SK-N-DZ (cell line): ENCODE measurements at regions not wholly inside any gene's neighbourhood (a gene's known extent, or its start where the extent isn't known, plus 50 kb on each side); places are given as distances from the start of the nearest gene placed in this dataset.
A peak's percentile ranks its signal among the peaks of the same experiment; 100 is the strongest.
"Not testable (repeated sequence)": the region's sequence is repeated elsewhere in the genome, so short reads cannot be mapped to it uniquely, and the experiment has no call there.

Source experiments
- DNase-seq: peaks from one replicate; pipeline ENCODE4 v3.0.0-alpha.2; 2015; ENCODE audit warnings: low spot score

DNA sequence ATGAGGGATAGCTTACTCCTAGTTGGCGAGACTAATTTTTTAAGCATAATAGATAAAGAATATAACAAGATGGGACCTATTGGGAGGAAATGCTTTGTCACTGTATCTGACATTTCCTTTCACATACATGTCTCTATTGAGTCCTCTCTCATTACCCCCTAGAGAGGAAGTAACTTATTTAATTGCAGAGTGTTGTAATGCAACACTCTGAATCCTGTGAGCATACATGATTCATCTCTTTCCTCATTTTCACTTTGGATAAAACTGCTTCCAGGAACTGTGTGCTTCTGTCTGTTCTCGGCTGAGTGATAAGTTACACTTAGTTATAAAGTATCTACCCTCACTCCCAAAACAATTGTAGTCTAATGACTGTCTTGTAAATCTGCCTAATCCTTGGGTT, 266.1 kb upstream of the ANXA10 start:
- no peak for DNase-seq

DNA sequence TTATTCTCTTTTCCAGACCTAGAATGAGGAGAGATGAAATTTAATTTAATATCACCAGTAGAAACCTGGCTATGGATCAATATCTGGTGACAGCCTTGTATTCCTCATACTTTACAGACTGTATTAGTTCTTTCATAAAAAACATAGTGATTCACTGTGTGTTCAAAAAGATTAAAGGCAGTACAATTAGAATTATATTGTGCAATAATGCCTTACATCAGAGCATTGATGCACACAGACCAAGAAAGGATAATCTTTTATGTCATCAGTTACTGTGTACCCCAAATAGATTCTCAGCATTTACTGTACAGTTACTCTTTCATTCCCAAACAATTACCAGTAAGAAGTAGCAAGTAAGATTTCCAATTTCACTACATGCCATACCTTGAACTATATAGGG, 260.5 kb upstream of the ANXA10 start:
- no peak for DNase-seq

DNA sequence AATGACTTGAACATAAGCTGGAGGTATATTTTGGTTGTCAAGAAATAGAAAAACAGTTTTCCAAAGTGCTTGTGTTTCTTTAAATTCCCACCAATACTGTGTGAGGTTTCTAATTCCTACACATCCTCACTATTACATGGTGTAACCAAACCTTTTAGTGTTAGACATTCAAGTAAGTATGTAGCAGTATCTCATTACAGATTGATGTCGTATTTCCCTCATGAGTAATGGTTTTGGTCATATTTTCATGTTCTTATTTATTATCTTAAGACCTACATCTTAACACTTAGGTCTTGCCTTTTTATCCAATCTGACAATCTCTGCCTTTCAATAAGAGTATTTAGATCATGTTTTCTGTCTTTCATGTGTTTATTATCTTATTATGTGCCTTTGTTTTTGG, 253.7 kb upstream of the ANXA10 start:
- no peak for DNase-seq

DNA sequence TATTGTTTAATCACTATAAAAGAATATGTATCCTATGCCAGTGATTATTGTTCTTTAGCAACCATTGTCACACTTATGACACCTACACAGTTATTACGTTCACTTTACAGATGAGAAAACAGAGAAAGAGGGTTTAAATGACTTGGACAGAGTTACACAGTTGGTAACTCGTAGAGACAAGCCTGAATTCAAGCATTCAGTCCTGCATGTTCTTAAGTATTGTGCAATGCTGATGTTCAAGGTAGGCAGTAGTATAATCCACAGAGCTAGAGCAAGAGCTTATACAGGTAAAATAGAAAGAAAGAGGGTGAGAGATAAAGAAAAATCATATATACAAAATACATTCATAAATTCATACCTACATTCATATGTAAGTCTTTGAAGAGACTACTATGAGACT, 249.8 kb upstream of the ANXA10 start:
- no peak for DNase-seq

DNA sequence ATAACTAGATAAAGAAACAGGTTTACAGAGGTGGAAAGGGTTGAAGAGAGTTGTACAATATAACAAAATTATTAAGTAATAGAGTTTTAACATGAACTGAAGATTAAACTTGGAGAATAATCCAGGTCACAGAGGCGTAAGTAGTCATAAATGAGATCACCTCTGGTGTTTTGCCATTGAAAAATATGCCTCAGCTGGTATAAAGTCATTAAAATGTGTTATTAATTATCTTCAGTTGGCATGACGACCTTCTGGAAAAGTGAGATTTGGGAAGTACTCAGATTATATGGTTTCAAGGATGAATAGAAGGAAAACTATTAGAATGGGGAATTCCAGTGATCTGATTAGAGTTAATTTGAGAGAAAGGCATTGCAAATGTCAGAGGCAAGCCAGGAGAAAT, 237.5 kb upstream of the ANXA10 start:
- no peak for DNase-seq

DNA sequence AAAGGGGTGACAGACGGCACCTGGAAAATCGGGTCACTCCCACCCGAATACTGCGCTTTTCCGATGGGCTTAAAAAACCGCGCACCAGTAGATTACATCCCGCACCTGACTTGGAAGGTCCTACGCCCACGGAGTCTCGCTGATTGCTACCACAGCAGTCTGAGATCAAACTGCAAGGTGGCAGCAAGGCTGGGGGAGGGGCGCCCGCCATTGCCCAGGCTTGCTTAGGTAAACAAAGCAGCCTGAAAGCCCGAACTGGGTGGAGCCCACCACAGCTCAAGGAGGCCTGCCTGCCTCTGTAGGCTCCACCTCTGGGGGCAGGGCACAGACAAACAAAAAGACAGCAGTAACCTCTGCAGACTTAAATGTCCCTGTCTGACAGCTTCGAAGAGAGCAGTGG, 234.2 kb upstream of the ANXA10 start:
- not testable (repeated sequence) for DNase-seq

DNA sequence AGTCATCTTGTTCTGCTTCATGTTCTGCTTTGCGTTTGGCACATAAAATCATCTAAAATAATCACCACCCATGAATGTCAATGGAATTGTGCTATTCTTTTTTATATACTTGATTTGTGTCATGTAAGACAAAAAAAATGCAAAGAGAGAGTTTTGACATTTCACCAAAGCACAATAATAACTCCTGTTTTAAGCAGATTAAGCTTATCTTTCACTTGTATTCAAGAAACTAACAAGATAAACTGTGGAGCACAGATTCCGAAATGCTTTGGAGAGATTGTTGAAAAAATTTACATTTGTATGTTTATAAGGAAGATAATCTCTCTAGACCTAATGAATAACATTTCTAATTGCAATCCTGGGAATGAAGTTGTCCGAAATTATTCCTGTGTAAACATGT, 225.1 kb upstream of the ANXA10 start:
- DNase-seq, result no peak

DNA sequence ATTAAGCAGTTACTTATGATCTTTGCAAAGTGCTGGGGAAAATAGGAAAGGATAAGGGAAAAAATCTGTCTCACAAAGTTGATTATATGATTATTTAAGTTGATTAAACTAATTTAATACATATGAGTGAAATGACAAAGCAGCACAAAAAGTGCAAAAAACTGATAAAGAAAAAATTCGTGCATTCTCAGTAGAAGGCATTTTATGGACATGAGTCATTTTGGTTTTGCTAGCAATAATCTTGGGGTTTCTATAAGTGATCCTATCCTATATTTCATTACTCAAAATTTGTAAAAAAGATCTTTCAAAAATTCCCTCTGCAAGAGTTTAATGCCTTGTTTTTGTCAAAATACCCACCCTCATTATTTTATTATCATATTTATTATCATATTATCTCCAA, 224.2 kb upstream of the ANXA10 start:
- DNase-seq, result no peak

DNA sequence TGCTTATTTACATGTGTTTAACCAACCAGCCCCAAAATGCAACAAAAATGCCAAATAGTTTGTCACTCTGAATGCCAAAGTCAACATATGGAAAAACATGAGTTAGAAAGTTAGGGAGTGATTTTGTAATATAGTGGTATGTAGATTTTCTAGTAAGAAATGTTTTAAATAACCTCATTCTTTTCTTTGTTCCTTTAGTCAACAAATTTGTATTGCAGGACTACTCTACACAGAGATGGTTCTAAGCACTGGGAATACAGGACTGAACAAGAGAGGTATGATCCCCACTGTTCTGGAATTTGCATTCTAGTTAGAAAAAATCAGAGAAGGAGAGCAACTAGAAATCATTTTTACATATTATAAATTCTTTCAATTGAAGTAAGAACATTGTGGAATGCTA, 218.8 kb upstream of the ANXA10 start:
- no peak for DNase-seq

DNA sequence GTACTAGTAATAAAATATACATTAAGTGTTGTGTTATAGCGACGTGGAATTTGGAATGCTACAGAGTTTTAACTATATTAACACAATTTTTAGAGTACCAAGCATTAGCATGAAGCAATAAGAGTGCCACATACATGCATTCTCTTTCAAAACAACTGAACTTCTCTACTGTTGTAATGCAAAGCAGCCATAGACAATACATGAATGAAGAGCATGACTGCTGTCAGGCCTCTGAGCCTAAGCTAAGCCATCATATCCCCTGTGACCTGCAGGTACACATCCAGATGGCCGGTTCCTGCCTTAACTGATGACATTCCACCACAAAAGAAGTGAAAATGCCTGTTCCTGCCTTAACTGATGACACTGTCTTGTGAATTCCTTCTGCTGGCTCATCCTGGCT, 216.2 kb upstream of the ANXA10 start:
- DNase-seq, result not testable (repeated sequence)

DNA sequence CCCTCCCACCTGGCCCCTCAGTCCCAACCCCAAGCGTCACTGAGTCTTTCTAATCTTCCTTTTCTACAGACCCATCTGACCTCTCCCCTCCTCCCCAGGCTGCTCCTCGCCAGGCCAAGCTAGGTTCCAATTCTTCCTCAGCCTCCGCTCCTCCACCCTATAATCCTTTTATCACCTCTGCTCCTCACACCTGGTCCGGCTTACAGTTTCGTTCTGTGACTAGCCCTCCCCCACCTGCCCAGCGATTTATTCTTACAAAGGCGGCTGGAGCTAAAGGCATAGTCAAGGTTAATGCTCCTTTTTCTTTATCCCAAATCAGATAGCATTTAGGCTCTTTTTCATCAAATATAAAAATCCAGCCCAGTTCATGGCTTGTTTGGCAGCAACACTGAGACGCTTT, 214.5 kb upstream of the ANXA10 start:
- not testable (repeated sequence) for DNase-seq

DNA sequence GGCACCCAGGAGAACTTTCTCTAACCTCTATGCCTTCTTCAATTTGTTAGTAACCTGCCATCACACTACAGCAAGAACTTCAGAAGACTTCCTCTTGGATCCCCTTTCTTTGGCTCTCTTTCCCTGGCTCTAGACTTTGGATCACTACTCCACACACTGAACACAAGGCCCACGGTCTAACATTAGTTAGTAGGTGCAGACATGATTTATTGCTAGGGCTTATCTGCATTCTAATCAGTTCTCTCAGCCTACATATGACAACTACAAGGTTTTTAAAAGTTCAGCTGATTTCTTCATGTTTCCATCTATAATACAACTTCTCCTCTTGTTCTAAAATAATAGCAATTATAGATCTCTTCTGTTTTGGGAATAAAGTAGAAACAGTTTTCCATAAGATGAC, 209.1 kb upstream of the ANXA10 start:
- no peak for DNase-seq

DNA sequence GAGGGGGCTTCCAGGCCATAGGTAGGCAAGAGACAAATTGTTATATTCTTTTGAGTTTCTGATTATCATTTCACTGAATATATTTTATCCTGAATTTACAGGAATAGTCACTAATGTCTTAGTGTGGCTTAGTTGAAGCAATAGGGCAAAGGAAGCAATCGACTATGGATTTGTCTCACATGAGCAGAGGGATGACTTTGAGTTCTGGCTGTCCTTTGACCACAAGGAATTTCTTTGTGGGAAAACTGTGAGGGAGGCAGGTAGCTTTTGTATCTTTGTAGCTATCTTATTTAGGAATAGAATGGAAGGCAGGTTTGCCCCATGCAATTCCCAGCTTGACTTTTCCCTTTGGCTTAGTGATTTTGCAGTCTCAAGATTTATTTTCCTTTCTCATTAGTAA, 207.3 kb upstream of the ANXA10 start:
- DNase-seq, result no peak

DNA sequence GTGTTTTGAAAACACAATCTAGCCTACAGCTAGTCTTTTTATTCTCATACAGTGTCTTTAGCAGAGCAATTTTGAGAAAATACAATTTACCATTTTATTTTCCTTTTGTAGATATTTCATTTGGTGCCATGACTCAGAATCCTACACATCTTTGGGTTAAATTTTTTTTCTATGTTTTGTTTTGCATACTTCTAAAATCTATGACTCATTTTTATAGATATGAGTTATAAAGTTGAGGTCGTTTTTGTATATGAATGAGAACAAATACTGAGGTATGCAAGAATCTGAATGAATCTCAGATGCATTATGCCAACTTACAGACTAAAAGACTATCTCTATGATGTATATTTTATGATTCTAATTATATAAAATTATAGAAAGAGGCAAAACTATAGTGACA, 206.5 kb upstream of the ANXA10 start:
- DNase-seq, result no peak

DNA sequence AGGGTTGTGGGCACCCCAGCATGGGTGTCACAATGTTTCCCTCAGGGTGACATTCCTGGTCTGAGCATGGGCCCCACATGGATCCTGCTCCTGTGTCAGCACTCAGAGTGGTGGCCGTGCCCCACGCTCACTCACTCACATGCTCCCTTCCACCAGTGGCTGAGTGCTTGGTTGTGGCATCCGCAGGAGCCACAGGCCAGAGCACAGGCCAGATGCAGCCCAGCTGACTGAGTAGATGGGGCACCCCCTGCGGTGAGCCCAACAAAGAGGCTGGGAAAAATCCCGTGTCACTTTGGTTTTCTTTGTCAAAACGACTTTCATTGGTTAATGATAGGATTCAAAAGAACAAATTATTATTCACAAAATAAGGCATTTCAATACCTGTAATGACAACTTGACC, 204.6 kb upstream of the ANXA10 start:
- no peak for DNase-seq

DNA sequence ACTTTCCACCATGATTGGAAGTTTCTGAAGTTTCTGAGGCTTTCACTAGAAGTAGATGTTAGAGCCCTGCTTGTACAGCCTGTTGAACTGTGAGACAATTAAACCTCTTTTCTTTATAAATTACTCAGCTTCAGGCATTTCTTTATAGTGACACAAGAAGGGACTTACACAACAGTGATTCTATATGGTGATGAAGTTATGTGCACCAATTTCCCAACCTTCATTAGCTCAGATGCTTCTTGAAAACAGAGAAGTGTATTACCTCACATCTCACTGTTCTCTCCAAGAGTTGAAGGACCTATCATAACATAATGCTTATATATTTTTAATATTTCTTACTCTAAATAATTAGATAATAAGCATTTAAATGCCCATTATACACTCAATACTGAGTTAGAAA, 202.1 kb upstream of the ANXA10 start:
- no peak for DNase-seq

DNA sequence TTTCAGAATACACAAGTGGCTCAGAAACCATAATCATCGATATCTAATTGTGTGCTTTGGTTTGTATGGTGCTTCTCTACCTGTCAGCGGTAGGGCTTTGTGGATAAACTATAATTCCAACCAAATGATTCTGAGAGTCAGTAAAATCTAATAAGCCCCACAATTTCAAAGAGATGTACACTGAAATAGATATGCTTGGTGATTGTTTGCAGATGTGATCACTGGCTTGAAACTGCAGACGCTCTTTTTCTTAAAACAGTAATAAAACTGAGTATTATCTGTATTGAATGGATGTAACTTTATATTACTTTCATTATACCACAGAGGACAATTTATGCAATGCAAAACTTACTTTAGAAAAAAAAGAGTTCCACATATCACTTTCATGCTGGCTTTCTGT, 198.8 kb upstream of the ANXA10 start:
- DNase-seq, result no peak

DNA sequence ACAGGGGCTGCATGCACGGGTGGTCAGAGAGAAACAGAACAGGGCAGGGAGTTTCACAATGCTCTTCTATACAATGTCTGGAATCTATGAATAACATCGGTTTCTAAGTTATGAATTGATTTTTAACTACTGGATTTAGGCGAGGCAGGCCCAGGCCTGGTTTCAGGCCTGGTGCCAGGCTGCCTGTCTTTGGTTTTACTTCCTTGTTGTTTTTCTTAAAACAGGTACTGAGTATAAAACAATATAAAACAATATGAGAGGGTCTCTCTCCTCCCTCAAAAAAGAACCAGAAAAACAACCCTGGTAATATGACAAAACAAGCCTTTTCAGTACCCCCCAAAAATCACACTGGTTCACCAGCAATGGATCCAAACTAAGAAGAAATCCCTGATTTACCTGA, 196.1 kb upstream of the ANXA10 start:
- not testable (repeated sequence) for DNase-seq

DNA sequence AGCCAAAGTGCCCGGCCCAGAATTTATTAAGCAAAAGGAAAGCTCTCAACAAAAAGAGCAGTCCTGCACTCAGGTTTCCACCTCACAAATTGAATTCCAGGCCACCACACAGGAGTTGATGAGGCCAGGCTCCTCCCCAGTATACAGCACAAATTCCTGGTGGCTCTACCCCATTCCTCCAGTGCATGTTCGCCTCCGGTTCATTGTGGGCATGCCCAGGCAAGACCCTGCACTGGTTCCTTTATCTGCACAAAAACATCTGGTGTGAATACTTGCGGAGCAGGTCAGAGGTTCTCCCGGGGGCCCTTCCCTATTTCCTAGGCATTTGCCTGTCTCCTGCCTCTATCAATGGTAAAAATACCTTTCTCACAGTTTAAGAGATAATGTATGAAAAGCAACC, 195.2 kb upstream of the ANXA10 start:
- peak; percentile 23 for DNase-seq

DNA sequence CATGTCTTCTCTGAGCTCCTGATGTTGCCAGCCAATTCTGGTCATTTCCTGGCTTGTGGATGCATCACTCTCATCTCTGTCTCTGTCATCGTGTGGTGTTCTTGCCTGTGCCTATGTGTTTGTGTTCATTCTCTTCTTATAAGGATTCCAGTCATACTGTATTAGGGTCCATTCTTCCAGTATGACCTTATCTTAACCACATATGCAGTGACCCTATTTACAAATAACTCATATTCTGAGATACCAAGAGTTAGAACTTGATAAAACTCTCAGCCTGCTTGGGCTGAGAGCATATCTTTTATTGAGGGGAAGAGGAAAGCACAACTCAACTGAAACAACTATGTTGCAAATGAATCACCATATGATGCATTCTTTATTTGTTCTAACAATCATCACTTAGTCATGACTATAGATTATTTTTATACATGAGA, 189.0 kb upstream of the ANXA10 start:
- DNase-seq, result no peak

DNA sequence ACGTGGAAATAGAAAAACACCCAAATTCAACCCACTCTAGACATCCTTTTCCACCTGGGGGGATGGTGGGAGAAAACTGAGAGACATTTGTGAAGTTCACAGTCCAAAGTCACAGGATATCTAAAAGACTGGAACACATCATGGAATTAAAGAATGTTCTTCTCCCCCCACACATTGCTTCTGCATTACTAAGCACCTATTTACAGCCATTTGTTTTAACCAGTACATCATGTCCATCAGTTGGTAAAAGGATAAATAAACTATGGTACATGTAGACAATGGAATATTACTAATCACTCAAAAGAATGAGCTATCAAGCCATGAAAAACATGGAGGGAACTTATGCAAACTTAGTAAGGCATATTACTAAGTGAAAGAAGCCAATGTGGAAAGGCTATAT, 185.5 kb upstream of the ANXA10 start:
- DNase-seq, result no peak

DNA sequence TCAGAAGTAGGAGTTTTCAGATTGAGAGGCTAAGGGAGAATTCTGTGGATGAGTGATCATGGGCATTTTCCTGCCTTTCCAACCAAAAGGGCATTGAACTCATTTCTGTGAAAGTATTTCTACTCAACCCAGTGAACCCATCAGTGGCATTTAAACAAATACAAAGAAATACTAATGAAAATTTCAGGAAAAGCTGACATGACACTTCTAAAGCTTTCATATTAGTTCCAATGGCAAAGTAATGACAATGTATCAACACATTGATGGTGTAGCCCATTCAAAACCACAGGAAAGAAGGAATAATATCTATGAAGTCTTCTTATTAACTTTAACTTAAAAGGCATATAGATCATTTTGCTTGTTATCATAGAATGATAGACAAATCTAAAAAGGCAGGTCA, 183.5 kb upstream of the ANXA10 start:
- DNase-seq, result no peak

DNA sequence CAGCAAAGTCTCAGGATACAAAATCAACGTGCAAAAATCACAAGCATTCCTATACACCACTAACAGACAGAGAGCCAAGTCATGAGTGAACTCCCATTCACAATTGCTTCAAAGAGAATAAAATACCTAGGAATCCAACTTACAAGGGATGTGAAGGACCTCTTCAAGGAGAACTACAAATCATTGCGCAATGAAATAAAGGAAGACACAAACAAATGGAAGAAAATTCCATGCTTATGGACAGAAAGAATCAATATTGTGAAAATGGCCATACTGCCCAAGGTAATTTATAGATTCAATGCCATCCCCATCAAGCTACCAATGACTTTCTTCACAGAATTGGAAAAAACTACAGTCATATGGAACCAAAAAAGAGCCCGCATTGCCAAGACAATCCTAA, 179.8 kb upstream of the ANXA10 start:
- DNase-seq, result not testable (repeated sequence)

DNA sequence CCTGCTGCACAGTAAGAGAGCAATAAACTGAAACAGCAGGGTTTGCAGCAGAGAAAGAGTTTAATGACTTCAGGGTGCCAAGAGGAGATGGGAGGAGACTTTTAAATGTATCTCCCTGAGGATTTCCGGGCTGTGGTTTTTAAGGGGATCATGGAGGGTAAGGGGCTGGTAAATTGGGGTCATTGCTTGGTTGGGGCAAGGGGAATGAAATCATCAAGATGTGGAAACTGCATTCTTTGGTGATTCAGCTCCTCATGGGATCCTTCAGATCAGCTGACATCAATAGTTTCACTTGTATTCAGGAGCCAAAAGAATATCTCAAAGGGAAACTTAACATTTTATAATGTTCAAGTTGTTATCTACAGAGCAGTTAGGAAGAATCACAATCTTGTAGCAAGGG, 174.3 kb upstream of the ANXA10 start:
- no peak for DNase-seq

DNA sequence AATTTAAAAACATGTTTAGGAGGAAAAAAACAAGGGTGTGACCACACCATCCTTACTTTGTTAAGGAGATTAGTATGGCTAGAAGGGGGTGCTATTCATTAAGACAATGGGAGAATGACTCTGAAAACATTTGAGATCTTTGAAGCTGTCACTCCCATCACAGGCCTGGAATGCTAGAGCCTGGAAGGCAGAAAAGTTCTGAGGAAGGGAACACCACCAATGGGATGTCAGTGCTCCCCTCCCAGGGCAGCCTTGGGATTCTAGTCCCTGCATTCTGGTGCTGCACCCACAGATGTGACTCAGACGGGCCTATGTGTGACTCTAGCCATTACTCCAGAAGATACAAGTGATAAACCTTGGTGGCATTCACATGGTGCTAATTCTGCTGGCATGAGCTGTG, 162.2 kb upstream of the ANXA10 start:
- DNase-seq, result no peak
